ENCODE measurements at regions not wholly inside any gene's neighbourhood (a gene's known extent, or its start where the extent isn't known, plus 50 kb on each side); places are given as distances from the start of the nearest gene placed in this dataset.

- TF ChIP-seq, protein P1, sequence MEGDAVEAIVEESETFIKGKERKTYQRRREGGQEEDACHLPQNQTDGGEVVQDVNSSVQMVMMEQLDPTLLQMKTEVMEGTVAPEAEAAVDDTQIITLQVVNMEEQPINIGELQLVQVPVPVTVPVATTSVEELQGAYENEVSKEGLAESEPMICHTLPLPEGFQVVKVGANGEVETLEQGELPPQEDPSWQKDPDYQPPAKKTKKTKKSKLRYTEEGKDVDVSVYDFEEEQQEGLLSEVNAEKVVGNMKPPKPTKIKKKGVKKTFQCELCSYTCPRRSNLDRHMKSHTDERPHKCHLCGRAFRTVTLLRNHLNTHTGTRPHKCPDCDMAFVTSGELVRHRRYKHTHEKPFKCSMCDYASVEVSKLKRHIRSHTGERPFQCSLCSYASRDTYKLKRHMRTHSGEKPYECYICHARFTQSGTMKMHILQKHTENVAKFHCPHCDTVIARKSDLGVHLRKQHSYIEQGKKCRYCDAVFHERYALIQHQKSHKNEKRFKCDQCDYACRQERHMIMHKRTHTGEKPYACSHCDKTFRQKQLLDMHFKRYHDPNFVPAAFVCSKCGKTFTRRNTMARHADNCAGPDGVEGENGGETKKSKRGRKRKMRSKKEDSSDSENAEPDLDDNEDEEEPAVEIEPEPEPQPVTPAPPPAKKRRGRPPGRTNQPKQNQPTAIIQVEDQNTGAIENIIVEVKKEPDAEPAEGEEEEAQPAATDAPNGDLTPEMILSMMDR (IDR thresholded peaks at IDR 0.05; ENCODE audit: low read depth, low read length, poor library complexity, severe bottlenecking) = no peak
- no peak for TF ChIP-seq EZH2phosphoT487 (IDR thresholded peaks at IDR 0.05; ENCODE audit: borderline replicate concordance, low read length)
These were observed 310.2 kb upstream of the LRATD1 start for GRCh38 chr2:14322306-14322705.

Data from DOHH2 (cell line).